Middle frontal gyrus (tissue), 1 donor: ENCODE measurements at regions not wholly inside any gene's neighbourhood (a gene's known extent, or its start where the extent isn't known, plus 50 kb on each side); places are given as distances from the start of the nearest gene placed in this dataset.

Source experiments
- DNase-seq: peaks from one replicate; pipeline ENCODE4 v3.0.0-alpha.2; 2015; ENCODE audit warnings: low spot score; ENCODE audit errors: extremely low spot score

DNA sequence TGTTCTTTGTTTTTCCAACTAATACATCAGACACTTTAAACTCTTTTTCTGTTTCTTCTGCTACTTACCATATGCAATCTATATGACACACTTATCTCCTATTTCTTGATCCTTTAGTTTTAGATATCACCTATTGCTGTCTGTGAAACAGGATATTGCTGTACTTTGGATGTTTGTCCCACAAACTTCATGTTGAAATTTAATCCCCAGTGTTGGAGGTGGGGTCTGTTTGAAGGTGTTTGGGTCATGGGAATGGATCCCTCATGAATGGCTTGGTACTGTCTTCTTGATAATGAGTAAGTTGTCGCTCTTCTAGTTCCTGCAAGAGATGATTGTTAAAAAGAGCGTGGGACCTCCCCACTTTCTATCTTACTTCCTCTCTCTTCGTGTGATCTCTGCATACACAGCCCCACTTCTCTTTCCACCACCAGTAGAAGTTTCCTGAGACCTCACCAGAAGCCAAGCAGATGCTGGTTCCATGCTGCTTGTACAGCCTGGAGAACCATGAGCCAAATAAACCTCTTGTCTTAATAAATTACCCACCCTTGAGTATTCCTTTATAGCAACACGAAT, 244.2 kb downstream of the NHLRC3 start:
- no peak for DNase-seq

DNA sequence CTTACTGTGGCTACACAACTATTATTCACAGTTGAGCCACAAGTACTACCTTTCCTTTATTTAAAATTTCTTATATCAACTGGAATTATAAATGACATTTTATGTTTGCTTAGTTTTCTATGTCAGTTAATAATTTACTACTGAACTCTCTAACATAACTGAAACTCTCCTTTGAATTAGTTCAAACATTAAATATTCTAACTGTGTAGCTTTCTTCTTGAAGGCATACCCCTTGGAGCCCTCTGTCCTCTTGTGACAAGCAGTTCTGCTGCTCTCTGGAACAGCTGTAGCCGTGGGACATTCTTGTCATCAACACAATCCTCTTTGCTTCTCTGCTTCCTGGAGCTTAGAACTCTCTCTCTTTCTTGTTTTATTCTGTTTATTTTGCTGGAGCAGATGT, 244.8 kb downstream of the NHLRC3 start:
- DNase-seq, result no peak

DNA sequence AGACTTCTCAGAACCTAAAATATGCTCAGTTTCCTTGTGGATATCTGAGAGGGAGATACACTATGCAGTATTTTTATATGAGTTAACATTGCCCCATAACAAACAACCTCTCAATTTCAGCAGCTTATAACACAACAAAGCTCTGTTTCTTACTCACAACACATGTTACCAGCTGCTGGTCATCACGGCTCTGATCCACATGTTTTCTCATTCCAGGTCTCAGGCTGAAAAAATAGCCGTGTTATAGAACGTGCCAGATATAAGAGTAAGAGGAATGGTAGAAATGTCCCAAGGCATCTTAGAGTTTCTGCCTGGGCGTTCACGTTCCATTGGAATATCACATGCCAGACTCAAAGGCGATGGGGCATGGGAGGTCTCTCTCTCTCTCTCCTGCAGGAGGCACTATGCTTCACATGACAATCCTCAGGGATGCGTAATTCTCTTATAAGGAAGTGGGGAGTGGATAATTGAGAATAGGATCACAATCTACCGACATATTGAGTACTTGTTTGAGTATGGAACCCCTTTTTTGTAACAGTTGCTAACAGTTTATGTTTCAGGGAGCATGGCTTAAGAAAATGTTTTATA, 246.6 kb downstream of the NHLRC3 start:
- no peak for DNase-seq
